ENCODE measurements at regions not wholly inside any gene's neighbourhood (a gene's known extent, or its start where the extent isn't known, plus 50 kb on each side); places are given as distances from the start of the nearest gene placed in this dataset.
A peak's percentile ranks its signal among the peaks of the same experiment; 100 is the strongest.

DNA sequence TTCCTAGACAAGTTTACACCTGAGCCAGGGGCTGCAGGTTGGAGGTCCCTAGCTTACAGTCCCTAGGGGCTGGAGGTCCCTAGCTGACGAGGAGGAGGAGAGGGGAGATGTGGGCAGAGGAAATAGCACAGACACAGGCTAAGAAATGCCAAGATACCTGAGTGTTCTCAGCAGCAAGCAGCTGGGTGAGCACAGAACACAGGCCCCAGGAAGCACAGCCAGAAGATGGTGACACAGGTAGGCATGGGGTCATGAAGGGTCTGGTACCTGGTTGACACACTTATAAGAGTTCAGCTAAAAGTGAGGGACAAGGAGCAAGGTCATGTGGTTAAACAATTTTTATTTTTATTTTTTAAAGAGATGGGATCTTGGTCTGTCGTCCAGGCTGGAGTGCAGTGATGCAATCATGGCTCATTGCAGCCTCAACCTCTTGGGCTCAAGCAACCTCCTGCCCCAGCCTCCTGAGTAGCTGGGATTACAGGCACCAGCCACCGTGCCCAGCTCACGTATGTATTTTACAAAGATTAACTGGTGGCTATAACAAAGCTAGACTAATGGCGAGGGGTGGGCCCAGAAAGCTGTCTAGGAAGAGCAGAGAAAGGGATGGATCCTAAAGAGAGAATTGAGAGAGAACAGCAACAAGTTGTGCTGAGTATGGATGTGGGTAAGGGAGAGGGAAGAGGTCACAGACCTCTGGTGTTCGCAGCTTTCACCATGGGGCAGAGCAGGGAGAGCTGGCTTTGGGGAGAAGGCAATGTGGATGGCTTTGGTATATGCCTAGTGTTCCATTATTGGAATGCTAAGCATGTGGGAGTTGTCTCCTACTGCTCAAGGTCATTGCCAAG lies 140.3 kb upstream of the KLF14 start:
- H3K4me1 ChIP-seq (ENCODE audit: control insufficient read depth, insufficient read depth, low read length): peaks cover 4% of the 10 kb centered on the region
- CTCF ChIA-PET: interaction anchor here (0.5 to 5.2 kb wide), 28 partner anchors 9 to 496 kb away, joined by 3 to 42 read pairs (median 4); no protein-coding TSS in a partner anchor
- no peaks in the 10 kb centered on the region for H3K36me3 ChIP-seq (ENCODE audit: control insufficient read depth in 2 of 2, insufficient read depth in 1 of 2, low read length in 2 of 2)
- no peaks in the 10 kb centered on the region for H3K9me3 ChIP-seq (ENCODE audit: control insufficient read depth, insufficient read depth, low read depth, low read length)
- POLR2A ChIA-PET: no interaction called here
- no peak for TF ChIP-seq ZNF596 (tag by site-specific recombination; IDR thresholded peaks at IDR 0.05)
- no peak for TF ChIP-seq PRDM4 (tag by site-specific recombination; IDR thresholded peaks at IDR 0.05)
- TF ChIP-seq ZNF510 (tag by site-specific recombination; IDR thresholded peaks at IDR 0.05; ENCODE audit: insufficient replicate concordance): no peak
- peak; percentile 66 for TF ChIP-seq SCRT2 (tag by site-specific recombination; IDR thresholded peaks at IDR 0.05)
- no peak for TF ChIP-seq ZNF580 (tag by site-specific recombination; IDR thresholded peaks at IDR 0.05)
- peak; percentile 73; the same call in 1 of the 2 replicates for TF ChIP-seq SCRT1 (tag by site-specific recombination; IDR thresholded peaks at IDR 0.05; ENCODE audit: borderline replicate concordance)
- no peak overlapping the region for H3K4me3 ChIP-seq (ENCODE audit: low read depth, low read length)
- H3K27ac ChIP-seq (ENCODE audit: extremely low read depth, low read depth, low read length): no peak overlapping the region

GRCh38 chr7:130875265-130875741 lies 141.3 kb upstream of the KLF14 start:
- Histone ChIP-seq H3K36me3 (ENCODE audit: control insufficient read depth in 2 of 2, insufficient read depth in 1 of 2, low read length in 2 of 2) (no peaks in the 10 kb centered on the region), H3K27ac (ENCODE audit: extremely low read depth, low read depth, low read length) (no peak overlapping the region), H3K4me3 (ENCODE audit: low read depth, low read length) (no peak overlapping the region), H3K4me1 (ENCODE audit: control insufficient read depth, insufficient read depth, low read length) (peaks cover 4% of the 10 kb centered on the region), H3K9me3 (ENCODE audit: control insufficient read depth, insufficient read depth, low read depth, low read length) (no peaks in the 10 kb centered on the region)
- POLR2A ChIA-PET: interaction anchor here (0.6 kb wide), 1 partner anchor 54 kb away, joined by 6 read pairs; no protein-coding TSS in a partner anchor
- CTCF ChIA-PET: interaction anchor here (0.6 to 5.2 kb wide), 27 partner anchors 11 to 1245 kb away, joined by 3 to 42 read pairs (median 4); no protein-coding TSS in a partner anchor
- TF ChIP-seq ZNF433 (tag by site-specific recombination; IDR thresholded peaks at IDR 0.05; ENCODE audit: low read depth) (no peak), SP3 (tag by site-specific recombination; IDR thresholded peaks at IDR 0.05) (no peak), ZNF394 (tag by site-specific recombination; IDR thresholded peaks at IDR 0.05; ENCODE audit: borderline replicate concordance) (no peak), ZNF664 (tag by site-specific recombination; IDR thresholded peaks at IDR 0.05) (no peak), ZSCAN16 (tag by site-specific recombination; IDR thresholded peaks at IDR 0.05) (no peak), ZNF513 (tag by site-specific recombination; IDR thresholded peaks at IDR 0.05) (no peak), RBAK (tag by site-specific recombination; IDR thresholded peaks at IDR 0.05) (no peak), ZNF157 (tag by site-specific recombination; IDR thresholded peaks at IDR 0.05) (no peak), AEBP2 (tag by site-specific recombination; IDR thresholded peaks at IDR 0.05; ENCODE audit: borderline replicate concordance) (no peak), TRIM28 (IDR thresholded peaks at IDR 0.05; ENCODE audit: borderline replicate concordance, low read length) (no peak), ZNF830 (tag by site-specific recombination; IDR thresholded peaks at IDR 0.05; ENCODE audit: low read depth) (no peak), ZNF560 (tag by site-specific recombination; IDR thresholded peaks at IDR 0.05; ENCODE audit: borderline replicate concordance) (no peak), SCRT1 (tag by site-specific recombination; IDR thresholded peaks at IDR 0.05; ENCODE audit: borderline replicate concordance) (no peak), ZNF23 (tag by site-specific recombination; IDR thresholded peaks at IDR 0.05; ENCODE audit: borderline replicate concordance) (no peak), ZNF785 (tag by site-specific recombination; IDR thresholded peaks at IDR 0.05) (no peak), IKZF3 (tag by site-specific recombination; IDR thresholded peaks at IDR 0.05) (no peak), ZNF416 (tag by site-specific recombination; IDR thresholded peaks at IDR 0.05) (no peak)
- TF ChIP-seq, protein P1, sequence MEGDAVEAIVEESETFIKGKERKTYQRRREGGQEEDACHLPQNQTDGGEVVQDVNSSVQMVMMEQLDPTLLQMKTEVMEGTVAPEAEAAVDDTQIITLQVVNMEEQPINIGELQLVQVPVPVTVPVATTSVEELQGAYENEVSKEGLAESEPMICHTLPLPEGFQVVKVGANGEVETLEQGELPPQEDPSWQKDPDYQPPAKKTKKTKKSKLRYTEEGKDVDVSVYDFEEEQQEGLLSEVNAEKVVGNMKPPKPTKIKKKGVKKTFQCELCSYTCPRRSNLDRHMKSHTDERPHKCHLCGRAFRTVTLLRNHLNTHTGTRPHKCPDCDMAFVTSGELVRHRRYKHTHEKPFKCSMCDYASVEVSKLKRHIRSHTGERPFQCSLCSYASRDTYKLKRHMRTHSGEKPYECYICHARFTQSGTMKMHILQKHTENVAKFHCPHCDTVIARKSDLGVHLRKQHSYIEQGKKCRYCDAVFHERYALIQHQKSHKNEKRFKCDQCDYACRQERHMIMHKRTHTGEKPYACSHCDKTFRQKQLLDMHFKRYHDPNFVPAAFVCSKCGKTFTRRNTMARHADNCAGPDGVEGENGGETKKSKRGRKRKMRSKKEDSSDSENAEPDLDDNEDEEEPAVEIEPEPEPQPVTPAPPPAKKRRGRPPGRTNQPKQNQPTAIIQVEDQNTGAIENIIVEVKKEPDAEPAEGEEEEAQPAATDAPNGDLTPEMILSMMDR (tag by site-specific recombination; IDR thresholded peaks at IDR 0.05): peak; percentile 70
- TF ChIP-seq, protein P2, sequence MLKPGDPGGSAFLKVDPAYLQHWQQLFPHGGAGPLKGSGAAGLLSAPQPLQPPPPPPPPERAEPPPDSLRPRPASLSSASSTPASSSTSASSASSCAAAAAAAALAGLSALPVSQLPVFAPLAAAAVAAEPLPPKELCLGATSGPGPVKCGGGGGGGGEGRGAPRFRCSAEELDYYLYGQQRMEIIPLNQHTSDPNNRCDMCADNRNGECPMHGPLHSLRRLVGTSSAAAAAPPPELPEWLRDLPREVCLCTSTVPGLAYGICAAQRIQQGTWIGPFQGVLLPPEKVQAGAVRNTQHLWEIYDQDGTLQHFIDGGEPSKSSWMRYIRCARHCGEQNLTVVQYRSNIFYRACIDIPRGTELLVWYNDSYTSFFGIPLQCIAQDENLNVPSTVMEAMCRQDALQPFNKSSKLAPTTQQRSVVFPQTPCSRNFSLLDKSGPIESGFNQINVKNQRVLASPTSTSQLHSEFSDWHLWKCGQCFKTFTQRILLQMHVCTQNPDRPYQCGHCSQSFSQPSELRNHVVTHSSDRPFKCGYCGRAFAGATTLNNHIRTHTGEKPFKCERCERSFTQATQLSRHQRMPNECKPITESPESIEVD (tag by site-specific recombination; IDR thresholded peaks at IDR 0.05): no peak

Measured in HEK293 (cell line).